NT2/D1 (cell line): ENCODE measurements at regions not wholly inside any gene's neighbourhood (a gene's known extent, or its start where the extent isn't known, plus 50 kb on each side); places are given as distances from the start of the nearest gene placed in this dataset.

ENCODE experiments used
- SUZ12 ChIP-seq: IDR thresholded peaks from 2 replicates; pipeline ENCODE4 v1.6.1; 2011; ENCODE audit not compliant: insufficient read length, insufficient read depth; ENCODE audit errors: extremely low read depth
- YY1 ChIP-seq: IDR thresholded peaks from 2 replicates; pipeline ENCODE4 v1.6.1; 2011; ENCODE audit not compliant: insufficient read length, insufficient read depth

DNA sequence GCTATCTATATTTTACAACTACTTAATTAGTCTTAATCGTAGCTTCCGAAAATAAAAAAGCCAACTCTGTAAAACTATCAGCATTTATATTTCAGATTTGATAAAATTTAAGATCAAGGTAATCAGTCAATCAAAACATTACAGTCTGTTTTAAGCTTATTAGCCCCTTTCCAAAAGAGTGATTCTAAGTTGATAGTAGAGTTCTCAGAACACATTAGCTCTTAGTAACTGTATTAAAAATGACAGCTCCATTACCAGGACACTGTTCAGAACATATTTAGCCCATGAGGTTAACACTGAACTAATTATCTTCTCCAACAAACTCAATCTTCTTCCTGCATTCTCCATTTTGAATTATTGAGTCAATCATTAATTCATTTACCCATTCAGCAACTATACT, 110.3 kb upstream of the PALS2 start:
- TF ChIP-seq YY1 (no peak), SUZ12 (no peak)
